ENCODE measurements at regions not wholly inside any gene's neighbourhood (a gene's known extent, or its start where the extent isn't known, plus 50 kb on each side); places are given as distances from the start of the nearest gene placed in this dataset.
"Not testable (repeated sequence)": the region's sequence is repeated elsewhere in the genome, so short reads cannot be mapped to it uniquely, and the experiment has no call there.

GRCh38 chr11:82027335-82027734 lies 706.3 kb downstream of the FAM181B start:
- no CpG with 5 or more reads among the region's 9 CpGs for WGBS (ENCODE audit: extremely low coverage, insufficient coverage, insufficient read length)
- H4K91ac ChIP-seq (ENCODE audit: low read depth, low read length) = not testable (repeated sequence)

GRCh38 chr11:82024760-82025159 lies 708.9 kb downstream of the FAM181B start:
- WGBS (ENCODE audit: extremely low coverage, insufficient coverage, insufficient read length) = no CpG with 5 or more reads among the region's 1 CpG
- Histone ChIP-seq H3K4me1 (ENCODE audit: control insufficient read depth in 1 of 2, insufficient read depth in 2 of 2, low read length in 2 of 2) (no peaks in the 10 kb centered on the region), H3K27ac (ENCODE audit: low read depth, low read length) (no peak overlapping the region), H2BK12ac (ENCODE audit: low read length) (no peak overlapping the region), H3K9me3 (ENCODE audit: insufficient read depth, low read depth, low read length) (no peaks in the 10 kb centered on the region), H3K79me1 (ENCODE audit: low read length) (no peaks in the 10 kb centered on the region), H3K36me3 (ENCODE audit: control insufficient read depth in 1 of 2, insufficient read depth in 2 of 2, low read length in 2 of 2) (no peaks in the 10 kb centered on the region), H3K27me3 (ENCODE audit: insufficient read depth, low read length) (no peaks in the 10 kb centered on the region), H4K91ac (ENCODE audit: low read depth, low read length) (no peak overlapping the region), H3K9ac (ENCODE audit: low read length) (no peak overlapping the region), H4K12ac (ENCODE audit: low read depth, low read length) (no peak overlapping the region), H3K4me2 (ENCODE audit: low read length) (no peak overlapping the region), H2AK5ac (ENCODE audit: low read length) (no peak overlapping the region), H3K23ac (ENCODE audit: low read length) (no peak overlapping the region), H3K18ac (ENCODE audit: low read length) (no peak overlapping the region), H3K14ac (ENCODE audit: low read length) (no peak overlapping the region), H3K79me2 (ENCODE audit: control insufficient read depth, insufficient read depth, low read length, poor library complexity) (no peaks in the 10 kb centered on the region), H2BK5ac (ENCODE audit: low read depth, low read length, poor library complexity) (no peak overlapping the region), H3K4me3 (ENCODE audit: low read depth, low read length) (no peak overlapping the region), H2AFZ (ENCODE audit: insufficient read depth, low read length, poor library complexity) (no peak overlapping the region), H3K4ac (ENCODE audit: low read depth, low read length) (no peak overlapping the region), H2BK120ac (ENCODE audit: insufficient read depth, low read length, poor library complexity) (no peak overlapping the region), H4K8ac (ENCODE audit: low read depth, low read length) (no peak overlapping the region)
- DNase-seq = no peak

More at GRCh38 chr11:82027335-82027734, 706.3 kb downstream of the FAM181B start:
- not testable (repeated sequence) for H4K12ac ChIP-seq (ENCODE audit: low read depth, low read length); H4K8ac ChIP-seq (ENCODE audit: low read depth, low read length); H2AK5ac ChIP-seq (ENCODE audit: low read length); H3K14ac ChIP-seq (ENCODE audit: low read length); H3K4me1 ChIP-seq (ENCODE audit: control insufficient read depth in 1 of 2, insufficient read depth in 2 of 2, low read length in 2 of 2); H2BK120ac ChIP-seq (ENCODE audit: insufficient read depth, low read length, poor library complexity); H3K27ac ChIP-seq (ENCODE audit: low read depth, low read length); H3K9ac ChIP-seq (ENCODE audit: low read length); H3K23ac ChIP-seq (ENCODE audit: low read length); H2BK12ac ChIP-seq (ENCODE audit: low read length); H3K4me3 ChIP-seq (ENCODE audit: low read depth, low read length); H3K36me3 ChIP-seq (ENCODE audit: control insufficient read depth in 1 of 2, insufficient read depth in 2 of 2, low read length in 2 of 2); H3K9me3 ChIP-seq (ENCODE audit: insufficient read depth, low read depth, low read length); H3K4me2 ChIP-seq (ENCODE audit: low read length); H3K27me3 ChIP-seq (ENCODE audit: insufficient read depth, low read length); H3K18ac ChIP-seq (ENCODE audit: low read length); DNase-seq; H3K79me1 ChIP-seq (ENCODE audit: low read length); H2AFZ ChIP-seq (ENCODE audit: insufficient read depth, low read length, poor library complexity); H3K79me2 ChIP-seq (ENCODE audit: control insufficient read depth, insufficient read depth, low read length, poor library complexity); H2BK5ac ChIP-seq (ENCODE audit: low read depth, low read length, poor library complexity); H3K4ac ChIP-seq (ENCODE audit: low read depth, low read length)

- H3K79me1 ChIP-seq (ENCODE audit: low read length) = no peaks in the 10 kb centered on the region
- H3K9ac ChIP-seq (ENCODE audit: low read length) = no peak overlapping the region
- H3K27ac ChIP-seq (ENCODE audit: low read depth, low read length) = no peak overlapping the region
- no peak for DNase-seq
- no peak overlapping the region for H2AFZ ChIP-seq (ENCODE audit: insufficient read depth, low read length, poor library complexity)
- H2BK12ac ChIP-seq (ENCODE audit: low read length) = no peak overlapping the region
- H3K18ac ChIP-seq (ENCODE audit: low read length) = no peak overlapping the region
- H2AK5ac ChIP-seq (ENCODE audit: low read length) = no peak overlapping the region
- H3K23ac ChIP-seq (ENCODE audit: low read length) = no peak overlapping the region
- no peak overlapping the region for H2BK120ac ChIP-seq (ENCODE audit: insufficient read depth, low read length, poor library complexity)
- no peak overlapping the region for H4K12ac ChIP-seq (ENCODE audit: low read depth, low read length)
- WGBS (ENCODE audit: extremely low coverage, insufficient coverage, insufficient read length) = no CpG with 5 or more reads among the region's 3 CpGs
- no peak overlapping the region for H3K4me2 ChIP-seq (ENCODE audit: low read length)
- H4K8ac ChIP-seq (ENCODE audit: low read depth, low read length) = no peak overlapping the region
- H3K4me3 ChIP-seq (ENCODE audit: low read depth, low read length) = no peak overlapping the region
- no peaks in the 10 kb centered on the region for H3K4me1 ChIP-seq (ENCODE audit: control insufficient read depth in 1 of 2, insufficient read depth in 2 of 2, low read length in 2 of 2)
- no peak overlapping the region for H3K4ac ChIP-seq (ENCODE audit: low read depth, low read length)
- H2BK5ac ChIP-seq (ENCODE audit: low read depth, low read length, poor library complexity) = no peak overlapping the region
- no peak overlapping the region for H4K91ac ChIP-seq (ENCODE audit: low read depth, low read length)
- no peak overlapping the region for H3K14ac ChIP-seq (ENCODE audit: low read length)
- H3K9me3 ChIP-seq (ENCODE audit: insufficient read depth, low read depth, low read length) = no peaks in the 10 kb centered on the region
- no peaks in the 10 kb centered on the region for H3K79me2 ChIP-seq (ENCODE audit: control insufficient read depth, insufficient read depth, low read length, poor library complexity)
- no peaks in the 10 kb centered on the region for H3K36me3 ChIP-seq (ENCODE audit: control insufficient read depth in 1 of 2, insufficient read depth in 2 of 2, low read length in 2 of 2)
- H3K27me3 ChIP-seq (ENCODE audit: insufficient read depth, low read length) = no peaks in the 10 kb centered on the region
Observed at GRCh38 chr11:82012276-82012675, 721.4 kb downstream of the FAM181B start.

- Histone ChIP-seq H3K23ac (ENCODE audit: low read length) (no peak overlapping the region), H4K91ac (ENCODE audit: low read depth, low read length) (no peak overlapping the region), H3K4me2 (ENCODE audit: low read length) (no peak overlapping the region), H2BK5ac (ENCODE audit: low read depth, low read length, poor library complexity) (no peak overlapping the region), H3K14ac (ENCODE audit: low read length) (no peak overlapping the region), H2AFZ (ENCODE audit: insufficient read depth, low read length, poor library complexity) (no peak overlapping the region), H4K8ac (ENCODE audit: low read depth, low read length) (no peak overlapping the region), H2BK12ac (ENCODE audit: low read length) (no peak overlapping the region), H3K4ac (ENCODE audit: low read depth, low read length) (no peak overlapping the region), H3K79me2 (ENCODE audit: control insufficient read depth, insufficient read depth, low read length, poor library complexity) (no peaks in the 10 kb centered on the region), H3K36me3 (ENCODE audit: control insufficient read depth in 1 of 2, insufficient read depth in 2 of 2, low read length in 2 of 2) (no peaks in the 10 kb centered on the region), H3K79me1 (ENCODE audit: low read length) (no peaks in the 10 kb centered on the region), H3K9ac (ENCODE audit: low read length) (no peak overlapping the region), H3K27ac (ENCODE audit: low read depth, low read length) (no peak overlapping the region), H4K12ac (ENCODE audit: low read depth, low read length) (no peak overlapping the region), H3K27me3 (ENCODE audit: insufficient read depth, low read length) (no peaks in the 10 kb centered on the region), H2BK120ac (ENCODE audit: insufficient read depth, low read length, poor library complexity) (no peak overlapping the region), H3K18ac (ENCODE audit: low read length) (no peak overlapping the region), H3K4me3 (ENCODE audit: low read depth, low read length) (no peak overlapping the region), H2AK5ac (ENCODE audit: low read length) (no peak overlapping the region), H3K4me1 (ENCODE audit: control insufficient read depth in 1 of 2, insufficient read depth in 2 of 2, low read length in 2 of 2) (no peaks in the 10 kb centered on the region), H3K9me3 (ENCODE audit: insufficient read depth, low read depth, low read length) (no peaks in the 10 kb centered on the region)
- DNase-seq = no peak
- WGBS (ENCODE audit: extremely low coverage, insufficient coverage, insufficient read length) = no CpG with 5 or more reads among the region's 2 CpGs
Observed at GRCh38 chr11:82009133-82009532, 724.5 kb downstream of the FAM181B start.

Data from trophoblast cell (in vitro differentiated cells and primary cell).